Esophagus squamous epithelium (tissue), 5 donors: ENCODE measurements at regions not wholly inside any gene's neighbourhood (a gene's known extent, or its start where the extent isn't known, plus 50 kb on each side); places are given as distances from the start of the nearest gene placed in this dataset.

ENCODE experiments used
- DNase-seq: peaks from one replicate; lab custom pipeline; 2025; lab: John Stamatoyannopoulos, UW
- H3K27ac ChIP-seq, 4 donors: fragments of 200-600 bp; sonication (generic); one replicate each; pipeline ENCODE4 v1.5.1; 2016 to 2019; ENCODE audit warnings: mild to moderate bottlenecking in 1 of 4
- H3K27me3 ChIP-seq, 4 donors: fragments of 200-600 bp; sonication (generic); 1 replicate in 3 of 4; 2 replicates in 1 of 4; pipeline versions ENCODE4 v1.5.1 to v1.6.0; 2017 to 2021; ENCODE audit warnings: antibody characterized with exemption in 1 of 4
- H3K36me3 ChIP-seq, 3 donors: fragments of 200-600 bp; sonication (generic); one replicate each; pipeline ENCODE4 v1.5.1; 2016 to 2019
- H3K4me1 ChIP-seq, 3 donors: fragments of 200-600 bp; sonication (generic); one replicate each; pipeline ENCODE4 v1.5.1; 2017 to 2019
- H3K4me3 ChIP-seq, 4 donors: fragments of 200-600 bp; sonication (generic); 1 replicate in 3 of 4; 2 replicates in 1 of 4; pipeline ENCODE4 v1.5.1; 2016 to 2019; ENCODE audit warnings: mild to moderate bottlenecking in 2 of 4, moderate library complexity in 1 of 4
- H3K9me3 ChIP-seq, 3 donors: fragments of 200-600 bp; sonication (generic); one replicate each; pipeline ENCODE4 v1.5.1; 2016 to 2019
- CTCF ChIP-seq, 6 experiments: fragments of 450-650 bp in 4 of 6; fragments of 200-600 bp in 2 of 6; sonication (generic) in 2 of 6; IDR thresholded peaks; one replicate each; pipeline ENCODE4 v1.5.1; 2016 to 2019; ENCODE audit warnings: antibody characterized with exemption in 6 of 6, mild to moderate bottlenecking in 4 of 6, moderate library complexity in 4 of 6
- POLR2A ChIP-seq, 4 donors: fragments of 450-650 bp; IDR thresholded peaks; one replicate each; pipeline ENCODE4 v1.6.1; 2017; ENCODE audit warnings: antibody characterized with exemption in 4 of 4, mild to moderate bottlenecking in 4 of 4, moderate library complexity in 3 of 4
- WGBS, 2 donors: methylation state at CpG; one replicate each; pipeline ENCODE4 v1.1.5; 2018; 5-methylcytosine and 5-hydroxymethylcytosine counted together
- intact Hi-C: fragments of 100-400 bp; cut with DNase I; formaldehyde crosslinking; loops from one replicate; pipeline ENCODE4 v1.15.0; 2022
- donor health status: DM: yes; HTN: yes; CAD: no.

GRCh38 chr10:31603235-31604087 is 284.4 kb downstream of the ZEB1 start:
- no peaks in the 10 kb centered on the region for H3K9me3 ChIP-seq
- intact Hi-C loops, result no loop called here
- peak overlapping the region; percentile 35 to 67 (median 62) for H3K4me3 ChIP-seq
- no peaks in the 10 kb centered on the region for H3K36me3 ChIP-seq
- peak in 1 of 6 experiments; percentile 11 for TF ChIP-seq CTCF (IDR thresholded peaks at IDR 0.05)
- TF ChIP-seq POLR2A (IDR thresholded peaks at IDR 0.05), result peak in 2 of 4 donors; percentile 65 to 71
- WGBS, 2 donors, result 12 to 55% methylated on average over 6 to 14 of the region's 68 CpGs
- peaks cover 5 to 34% (median 12%) of the 10 kb centered on the region in 3 donors for H3K4me1 ChIP-seq
- DNase-seq, result peak; percentile 36
- H3K27me3 ChIP-seq, result peaks cover 0 to 8% (median 0%) of the 10 kb centered on the region in 4 donors
- peak overlapping the region; percentile 70 to 85 (median 84) for H3K27ac ChIP-seq

DNA sequence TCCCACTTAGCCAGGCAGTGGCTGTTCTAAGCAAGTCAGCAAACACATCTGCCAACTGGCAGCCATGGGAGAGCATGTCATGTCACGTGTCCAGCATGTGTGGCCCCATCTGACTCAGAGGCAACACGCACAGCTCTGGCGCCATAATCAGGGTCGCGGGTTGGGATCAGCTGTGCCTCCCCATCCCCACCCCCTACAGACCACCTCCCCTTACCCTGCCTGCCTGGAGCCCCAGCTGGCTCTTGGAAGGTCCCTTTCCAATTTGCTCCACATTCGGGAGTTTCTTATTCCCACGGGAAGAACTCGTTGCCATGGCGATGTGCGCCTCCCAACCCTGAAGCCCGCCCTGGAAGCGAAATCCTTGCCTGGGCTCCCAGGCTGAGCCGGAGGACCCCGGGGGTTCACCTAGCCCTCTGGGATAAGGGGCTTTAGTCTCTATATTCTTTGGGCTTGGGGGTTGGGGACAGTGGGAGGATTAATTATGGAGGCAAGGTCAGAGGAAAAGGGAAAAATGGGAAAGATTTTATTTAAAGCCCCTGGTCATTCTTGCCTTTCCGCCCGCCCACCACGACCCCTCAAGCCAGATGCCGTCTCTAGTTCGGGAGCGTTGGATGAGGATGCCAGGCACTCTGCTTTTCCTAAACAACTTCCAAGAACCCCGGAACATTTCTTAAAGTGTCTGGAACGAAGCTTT is 283.7 kb downstream of the ZEB1 start:
- Histone ChIP-seq H3K4me3 (peak overlapping the region; percentile 35 to 67 (median 62)), H3K27ac (peak overlapping the region; percentile 70 to 85 (median 84)), H3K27me3 (peaks cover 0 to 8% (median 0%) of the 10 kb centered on the region in 4 donors), H3K36me3 (no peaks in the 10 kb centered on the region), H3K4me1 (peaks cover 5 to 34% (median 12%) of the 10 kb centered on the region in 3 donors), H3K9me3 (no peaks in the 10 kb centered on the region)
- DNase-seq, result no peak
- WGBS, 2 donors, result 16 to 40% methylated on average over 11 to 13 of the region's 22 CpGs
- intact Hi-C loops, result no loop called here
- TF ChIP-seq CTCF (IDR thresholded peaks at IDR 0.05), result no peak
- no peak for TF ChIP-seq POLR2A (IDR thresholded peaks at IDR 0.05)

DNA sequence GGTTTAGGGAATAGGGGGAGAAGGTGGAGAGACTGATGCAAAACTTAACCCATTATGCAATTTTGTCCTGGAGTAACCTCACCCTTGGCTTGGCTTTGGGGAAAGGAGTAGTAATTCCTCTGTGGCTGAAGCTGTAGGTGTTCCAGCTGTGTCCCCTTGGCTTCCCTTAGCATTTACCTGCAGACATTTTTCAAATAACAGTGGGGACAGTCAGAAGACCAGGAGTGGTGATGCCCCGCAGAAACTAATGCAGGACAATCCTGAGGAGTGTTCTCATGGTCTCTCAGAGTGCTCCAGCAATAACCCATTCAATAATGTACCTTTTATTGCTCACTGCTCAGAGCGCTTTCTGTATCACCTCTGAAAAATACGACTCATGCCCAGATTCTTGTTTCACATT is 282.1 kb downstream of the ZEB1 start:
- H3K27me3 ChIP-seq, result peaks cover 0 to 8% (median 0%) of the 10 kb centered on the region in 4 donors
- H3K4me1 ChIP-seq, result peaks cover 5 to 30% (median 12%) of the 10 kb centered on the region in 3 donors
- no peaks in the 10 kb centered on the region for H3K9me3 ChIP-seq
- intact Hi-C loops, result no loop called here
- WGBS, 2 donors, result 78 to 87% methylated on average over 3 of the region's 3 CpGs
- no peak for TF ChIP-seq CTCF (IDR thresholded peaks at IDR 0.05)
- no peak for TF ChIP-seq POLR2A (IDR thresholded peaks at IDR 0.05)
- H3K4me3 ChIP-seq, result no peak overlapping the region
- DNase-seq, result no peak
- no peaks in the 10 kb centered on the region for H3K36me3 ChIP-seq
- no peak overlapping the region for H3K27ac ChIP-seq

- Histone ChIP-seq H3K4me3 (no peak overlapping the region), H3K36me3 (no peaks in the 10 kb centered on the region), H3K9me3 (no peaks in the 10 kb centered on the region), H3K27ac (no peak overlapping the region), H3K27me3 (peaks cover 0 to 8% (median 0%) of the 10 kb centered on the region in 4 donors), H3K4me1 (peaks cover 5 to 27% (median 12%) of the 10 kb centered on the region in 3 donors)
- no peak for DNase-seq
- TF ChIP-seq CTCF (IDR thresholded peaks at IDR 0.05) (no peak), POLR2A (IDR thresholded peaks at IDR 0.05) (no peak)
- intact Hi-C loops, result no loop called here
- 76 to 89% methylated on average over 9 of the region's 9 CpGs for WGBS, 2 donors
These were observed 280.8 kb downstream of the ZEB1 start for GRCh38 chr10:31599626-31600504.
